ENCODE measurements at regions not wholly inside any gene's neighbourhood (a gene's known extent, or its start where the extent isn't known, plus 50 kb on each side); places are given as distances from the start of the nearest gene placed in this dataset.

- no peak for DNase-seq
- no peak overlapping the region for H3K27ac Mint-ChIP-seq
- no peaks in the 10 kb centered on the region for H3K9me3 Mint-ChIP-seq
- no peaks in the 10 kb centered on the region for H3K36me3 Mint-ChIP-seq (ENCODE audit: low read depth)
- peaks cover 41% of the 10 kb centered on the region for H3K4me1 Mint-ChIP-seq
- no peak overlapping the region for H3K4me3 Mint-ChIP-seq
- no peaks in the 10 kb centered on the region for H3K27me3 Mint-ChIP-seq (ENCODE audit: low read depth, poor library complexity)
- TF ChIP-seq CTCF (IDR thresholded peaks at IDR 0.05), result no peak
Measured at GRCh38 chr9:7957803-7958202, 158.2 kb upstream of the DMAC1 start.

GRCh38 chr9:7947577-7947976 is 148.0 kb upstream of the DMAC1 start:
- peaks cover 4% of the 10 kb centered on the region for H3K9me3 Mint-ChIP-seq
- no peaks in the 10 kb centered on the region for H3K36me3 Mint-ChIP-seq (ENCODE audit: low read depth)
- H3K4me3 Mint-ChIP-seq, result no peak overlapping the region
- H3K27ac Mint-ChIP-seq, result no peak overlapping the region
- no peak for TF ChIP-seq CTCF (IDR thresholded peaks at IDR 0.05)
- no peaks in the 10 kb centered on the region for H3K27me3 Mint-ChIP-seq (ENCODE audit: low read depth, poor library complexity)
- DNase-seq, result no peak
- no peaks in the 10 kb centered on the region for H3K4me1 Mint-ChIP-seq

- DNase-seq, result no peak
- no peak for TF ChIP-seq CTCF (IDR thresholded peaks at IDR 0.05)
- Mint-ChIP-seq H3K4me3 (no peak overlapping the region), H3K27me3 (ENCODE audit: low read depth, poor library complexity) (no peaks in the 10 kb centered on the region), H3K27ac (no peak overlapping the region), H3K4me1 (no peaks in the 10 kb centered on the region), H3K36me3 (ENCODE audit: low read depth) (no peaks in the 10 kb centered on the region), H3K9me3 (peaks cover 10% of the 10 kb centered on the region)
Measured at GRCh38 chr9:7946458-7946857, 146.9 kb upstream of the DMAC1 start.

- no peak for DNase-seq
- peaks cover 29% of the 10 kb centered on the region for H3K9me3 Mint-ChIP-seq
- H3K27ac Mint-ChIP-seq, result no peak overlapping the region
- no peak for TF ChIP-seq CTCF (IDR thresholded peaks at IDR 0.05)
- H3K36me3 Mint-ChIP-seq (ENCODE audit: low read depth), result peaks cover 10% of the 10 kb centered on the region
- H3K4me1 Mint-ChIP-seq, result no peaks in the 10 kb centered on the region
- H3K27me3 Mint-ChIP-seq (ENCODE audit: low read depth, poor library complexity), result no peaks in the 10 kb centered on the region
- no peak overlapping the region for H3K4me3 Mint-ChIP-seq
Measured at GRCh38 chr9:7944572-7944971, 145.0 kb upstream of the DMAC1 start.

DNA sequence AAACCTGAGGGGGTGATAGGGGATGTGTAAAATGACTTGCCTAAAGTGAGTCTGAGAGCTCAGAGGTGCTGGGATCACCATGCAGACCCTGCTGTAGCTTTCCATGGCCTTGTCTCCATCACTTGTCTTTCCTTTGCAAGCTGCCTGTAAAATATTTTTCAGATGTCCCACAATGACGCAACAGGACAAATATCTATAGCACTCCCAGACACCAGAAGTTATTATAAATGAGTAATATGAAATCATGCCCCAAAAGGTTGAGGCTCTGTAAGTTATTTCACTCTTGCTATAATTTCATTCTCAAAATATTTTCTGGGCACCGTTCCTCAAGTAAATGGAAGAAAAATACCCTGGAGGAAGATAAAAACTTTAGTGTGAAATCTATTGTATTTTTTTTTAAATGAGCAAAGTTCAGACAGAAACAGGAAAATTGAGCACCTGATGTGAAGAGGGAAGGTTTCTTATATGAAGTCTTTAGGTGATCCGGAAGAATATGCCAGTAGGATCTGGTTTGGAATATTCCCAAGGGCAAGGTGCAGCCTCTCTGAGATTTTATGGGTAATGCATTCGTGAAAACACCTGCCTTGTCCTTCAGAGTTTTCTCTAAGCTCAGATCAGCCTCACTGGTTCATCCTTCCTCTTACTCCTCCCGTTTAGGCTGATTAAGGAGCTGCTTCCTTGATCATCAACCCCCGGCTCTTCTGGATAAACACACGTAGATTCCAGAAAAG is 138.3 kb upstream of the DMAC1 start:
- H3K9me3 Mint-ChIP-seq, result peaks cover 41% of the 10 kb centered on the region

More for the DNA sequence above, 138.3 kb upstream of the DMAC1 start:
- Mint-ChIP-seq H3K36me3 (ENCODE audit: low read depth) (peaks cover 13% of the 10 kb centered on the region), H3K4me1 (peaks cover 8% of the 10 kb centered on the region), H3K4me3 (no peak overlapping the region), H3K27me3 (ENCODE audit: low read depth, poor library complexity) (no peaks in the 10 kb centered on the region), H3K27ac (no peak overlapping the region)
- TF ChIP-seq CTCF (IDR thresholded peaks at IDR 0.05), result no peak
- no peak for DNase-seq

Data from nephron progenitor cell (in vitro differentiated cells).